ENCODE measurements at regions not wholly inside any gene's neighbourhood (a gene's known extent, or its start where the extent isn't known, plus 50 kb on each side); places are given as distances from the start of the nearest gene placed in this dataset.
A peak's percentile ranks its signal among the peaks of the same experiment; 100 is the strongest.

- DNase-seq (ENCODE audit: low spot score): no peak
These were observed 138.1 kb upstream of the ZNF236 start for GRCh38 chr18:76684265-76684664.

GRCh38 chr18:76679945-76680344 lies 142.4 kb upstream of the ZNF236 start:
- no peak for DNase-seq (ENCODE audit: low spot score)

- DNase-seq (ENCODE audit: low spot score): no peak
These were observed 143.1 kb upstream of the ZNF236 start for GRCh38 chr18:76679259-76679658.

- DNase-seq (ENCODE audit: low spot score): no peak
These were observed 144.1 kb upstream of the ZNF236 start for GRCh38 chr18:76678248-76678647.

DNA sequence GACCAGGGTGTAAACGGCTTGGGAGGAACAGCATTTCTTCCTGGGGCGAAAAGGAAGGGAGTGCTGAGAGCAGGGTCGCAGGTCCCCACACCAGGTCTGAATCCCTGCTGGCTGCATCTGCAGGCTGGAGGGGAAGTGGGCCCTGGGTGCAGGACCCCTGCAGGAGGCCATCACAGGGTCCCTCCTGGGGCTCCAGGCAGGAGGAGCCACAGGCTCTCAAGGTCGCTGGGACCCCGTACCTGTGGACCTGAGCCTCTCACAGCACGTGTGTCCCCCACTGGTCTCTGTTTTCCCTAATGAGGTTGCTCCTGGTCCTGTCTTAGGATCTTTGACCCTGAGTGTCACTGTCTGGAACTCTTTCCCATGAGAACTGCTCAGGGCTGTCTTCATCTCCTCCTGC lies 147.8 kb upstream of the ZNF236 start:
- no peak for DNase-seq (ENCODE audit: low spot score)

GRCh38 chr18:76673281-76674185 lies 148.8 kb upstream of the ZNF236 start:
- DNase-seq (ENCODE audit: low spot score): no peak

GRCh38 chr18:76672627-76673026 lies 149.7 kb upstream of the ZNF236 start:
- no peak for DNase-seq (ENCODE audit: low spot score)

DNA sequence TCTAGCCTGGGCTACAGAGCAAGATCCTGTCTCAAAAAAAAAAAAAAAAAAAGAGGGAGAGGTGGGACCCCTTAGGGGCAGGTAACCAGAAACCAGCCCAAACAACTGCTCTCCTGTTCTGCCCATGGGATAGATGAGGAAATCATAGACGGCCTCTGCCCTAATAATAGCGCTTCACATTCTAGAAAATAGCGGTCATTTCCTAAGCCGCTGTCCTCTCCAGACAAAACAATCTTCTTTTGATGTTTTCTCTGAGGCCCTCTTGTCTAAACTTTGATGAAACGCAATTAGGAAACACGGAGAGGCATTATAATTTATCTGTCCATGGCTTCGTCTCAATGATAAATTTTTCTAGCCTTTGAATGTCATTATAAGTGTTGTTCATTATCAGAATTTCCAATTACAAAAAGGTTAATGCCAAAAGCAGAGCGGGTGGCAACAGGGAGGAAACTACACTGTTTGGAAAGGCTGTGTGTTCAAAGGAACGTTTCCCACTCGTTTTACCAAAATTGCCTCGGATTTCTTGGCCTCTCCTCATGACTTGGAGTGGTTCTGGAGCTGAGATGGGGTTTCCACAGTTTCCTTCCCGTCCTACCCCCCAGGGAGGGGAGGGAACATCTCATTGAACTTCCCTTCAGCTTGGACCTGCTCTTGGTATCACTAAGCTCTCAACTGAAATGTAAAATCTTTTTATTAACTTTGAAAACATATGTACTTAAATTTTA lies 151.6 kb upstream of the ZNF236 start:
- DNase-seq (ENCODE audit: low spot score): no peak

GRCh38 chr18:76668546-76668945 lies 153.8 kb upstream of the ZNF236 start:
- no peak for DNase-seq (ENCODE audit: low spot score)

DNA sequence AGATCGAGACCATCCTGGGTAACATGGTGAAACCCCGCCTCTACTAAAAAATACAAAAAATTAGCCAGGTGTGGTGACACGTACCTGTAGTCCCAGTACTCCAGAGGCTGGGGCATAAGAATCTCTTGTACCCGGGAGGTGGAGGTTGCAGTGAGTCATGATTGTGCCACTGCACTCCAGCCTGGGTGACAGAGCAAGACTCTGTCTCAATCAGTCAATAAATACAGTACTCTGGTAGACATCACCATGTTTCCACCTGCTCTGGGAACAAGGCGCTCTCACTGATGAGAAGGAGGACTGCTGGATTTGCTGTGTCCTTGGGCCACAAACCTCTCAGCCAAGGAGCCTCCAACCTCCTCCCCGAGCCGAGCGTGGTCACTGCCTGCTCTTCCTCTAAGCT lies 154.2 kb upstream of the ZNF236 start:
- DNase-seq (ENCODE audit: low spot score): no peak

DNA sequence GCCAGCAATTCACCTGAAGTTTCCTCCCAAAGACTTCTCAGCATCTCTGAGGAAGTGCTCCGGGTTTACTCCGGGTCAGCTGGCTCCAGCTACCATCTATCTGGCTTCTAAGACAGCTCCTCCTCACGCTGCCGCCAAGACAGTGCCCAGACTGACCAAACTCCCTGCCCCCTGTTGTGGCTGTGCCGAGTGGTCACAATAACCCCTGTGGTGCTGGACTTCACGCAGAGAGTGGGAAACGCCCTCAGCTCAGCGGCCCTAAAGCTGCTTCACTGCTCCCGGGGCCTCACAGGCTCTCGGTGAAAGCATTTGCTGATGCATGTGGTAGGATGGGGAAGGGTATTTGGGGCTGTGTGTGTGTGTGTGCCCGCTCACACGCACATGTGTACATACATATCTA lies 154.8 kb upstream of the ZNF236 start:
- no peak for DNase-seq (ENCODE audit: low spot score)

- no peak for DNase-seq (ENCODE audit: low spot score)
These were observed 159.7 kb upstream of the ZNF236 start for GRCh38 chr18:76662626-76663025.

DNA sequence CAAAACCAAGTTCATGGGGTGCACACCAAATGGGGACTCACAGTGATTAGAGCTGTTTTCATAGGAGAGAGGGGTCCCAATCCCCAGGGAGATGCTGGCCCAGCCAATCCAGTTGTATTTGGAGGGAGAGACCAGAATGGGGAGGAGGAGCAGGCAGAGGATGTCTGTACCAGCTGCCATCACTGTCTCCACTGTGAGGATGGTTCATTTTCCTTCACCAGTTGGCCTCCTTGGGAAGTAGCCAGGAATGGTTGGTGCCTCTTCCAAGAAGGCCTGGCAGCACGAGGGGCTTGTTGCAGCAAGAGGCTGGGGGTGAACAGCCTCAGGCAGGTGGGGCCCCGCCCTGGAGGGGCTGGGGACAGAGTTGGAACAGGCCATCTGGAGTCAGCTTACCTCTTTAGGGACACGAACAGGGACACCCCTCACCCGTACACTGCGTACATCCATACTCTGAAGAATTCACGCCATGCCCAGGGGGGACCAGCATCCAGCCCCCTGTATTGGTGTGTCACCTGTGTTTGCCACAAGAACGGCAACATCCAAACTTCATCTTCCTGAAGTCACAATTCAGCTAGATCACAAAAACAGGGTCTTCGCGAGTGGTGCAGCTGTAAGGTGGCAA lies 161.7 kb upstream of the ZNF236 start:
- DNase-seq (ENCODE audit: low spot score): no peak

DNA sequence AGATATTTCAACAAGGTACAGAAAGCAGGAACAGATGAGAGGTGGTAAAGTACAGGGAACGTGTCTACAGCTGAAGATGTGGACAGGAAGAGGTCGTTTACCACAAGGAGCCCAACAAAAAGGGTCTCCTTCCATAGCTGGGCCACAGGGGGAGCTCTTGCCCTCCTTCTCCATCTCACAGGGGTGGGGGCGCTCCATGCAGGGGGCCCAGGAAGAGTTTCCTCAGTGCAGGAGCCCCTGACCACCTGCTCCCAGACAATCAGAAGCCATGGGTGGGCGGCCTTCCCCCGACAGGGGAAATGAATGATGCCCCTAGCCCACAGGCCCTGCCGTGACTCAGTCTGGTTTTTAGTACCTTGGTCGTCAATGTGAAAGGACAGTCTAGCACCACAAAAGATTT lies 163.6 kb upstream of the ZNF516 start:
- DNase-seq (ENCODE audit: low spot score): no peak

GRCh38 chr18:76657911-76658470 lies 162.9 kb upstream of the ZNF516 start:
- DNase-seq (ENCODE audit: low spot score): no peak

DNA sequence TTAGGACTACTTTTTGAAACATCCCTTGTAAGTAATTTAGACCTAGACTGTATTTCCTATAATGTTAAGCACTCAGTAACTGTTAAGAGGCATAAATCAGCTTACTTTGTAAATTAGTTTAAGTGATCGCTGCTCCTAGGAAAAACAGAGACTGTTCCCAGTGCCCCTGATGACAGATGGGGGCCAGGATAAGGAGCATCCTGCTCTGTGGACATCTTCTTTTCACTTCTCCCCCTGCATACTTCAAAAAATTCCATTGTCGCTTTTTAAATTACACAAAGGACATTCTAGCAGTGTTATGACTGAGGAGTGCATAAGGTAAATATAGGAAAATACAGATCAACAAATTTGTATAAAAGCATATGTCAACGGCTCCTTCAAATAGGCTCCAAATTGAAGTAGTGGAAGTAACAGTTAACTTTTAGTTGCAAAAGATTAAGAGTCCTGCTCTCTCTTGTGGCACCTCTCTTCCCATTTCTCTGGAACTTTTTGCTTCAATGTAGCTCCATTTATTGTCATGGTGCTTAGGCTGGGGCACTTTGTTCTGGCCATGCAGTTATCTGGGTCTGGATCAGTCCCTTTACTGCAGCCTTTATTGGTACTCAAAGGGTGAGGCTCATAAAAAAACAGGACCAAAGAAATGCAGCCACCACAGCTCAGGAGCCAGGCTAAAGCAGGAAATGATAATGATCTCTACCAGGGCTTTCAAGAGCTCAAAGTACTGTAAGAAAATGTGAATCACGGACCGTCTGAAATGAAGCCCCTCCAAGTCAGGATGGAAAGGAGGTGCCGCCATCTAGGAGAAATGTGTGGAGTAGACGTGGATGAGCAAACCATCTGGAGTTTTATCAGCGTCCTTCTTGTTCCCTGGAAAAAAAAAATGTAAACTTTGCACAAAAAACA lies 162.1 kb upstream of the ZNF516 start:
- DNase-seq (ENCODE audit: low spot score): peak; percentile 31

GRCh38 chr18:76654577-76654976 lies 159.5 kb upstream of the ZNF516 start:
- DNase-seq (ENCODE audit: low spot score): no peak

- no peak for DNase-seq (ENCODE audit: low spot score)
These were observed 152.3 kb upstream of the ZNF516 start for GRCh38 chr18:76647322-76647721.

DNA sequence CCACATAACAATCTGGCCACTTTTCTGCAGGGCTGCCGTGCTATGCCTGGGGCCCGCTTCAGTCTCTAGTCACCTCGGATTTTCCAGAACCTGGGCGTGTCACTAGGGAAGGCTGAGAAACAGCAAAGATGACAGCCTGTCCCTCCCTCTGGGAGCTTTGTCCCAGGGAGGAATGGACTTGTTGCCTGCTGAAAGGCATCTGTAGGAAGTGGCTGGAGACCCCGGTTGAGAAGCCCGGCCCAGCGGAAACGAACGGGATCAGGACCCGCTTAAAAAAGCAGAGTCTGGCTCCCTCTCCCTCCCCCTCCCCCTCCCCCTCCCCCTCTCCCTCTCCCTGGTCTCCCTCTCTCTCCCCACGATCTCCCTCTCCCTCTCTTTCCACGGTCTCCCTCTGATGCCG lies 149.5 kb upstream of the ZNF516 start:
- no peak for DNase-seq (ENCODE audit: low spot score)

GRCh38 chr18:76643996-76644395 lies 149.0 kb upstream of the ZNF516 start:
- no peak for DNase-seq (ENCODE audit: low spot score)

DNA sequence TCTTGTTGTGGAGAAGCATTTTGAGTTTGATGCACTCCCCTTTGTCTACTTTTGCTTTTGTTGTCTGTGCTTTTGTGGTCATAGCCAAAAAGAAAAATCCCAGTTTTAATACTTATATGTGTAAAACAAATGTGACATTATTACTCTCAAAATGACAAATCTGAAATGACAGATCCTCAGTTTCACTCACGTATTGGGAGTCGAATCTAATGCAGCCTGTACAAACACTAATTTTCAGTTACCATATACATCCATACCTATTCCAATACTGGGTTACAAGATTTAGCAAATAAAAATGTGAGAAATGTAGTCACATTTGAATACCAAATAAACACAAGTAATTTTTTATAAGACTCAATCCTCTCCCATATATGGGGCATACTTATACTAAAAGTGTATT lies 148.2 kb upstream of the ZNF516 start:
- DNase-seq (ENCODE audit: low spot score): no peak

GRCh38 chr18:76640438-76640837 lies 145.4 kb upstream of the ZNF516 start:
- DNase-seq (ENCODE audit: low spot score): no peak

Data from LoVo (cell line).